Stimulated activated CD8-positive, alpha-beta memory T cell treated with anti-CD3 and anti-CD28 coated beads, Interleukin-4, amount 100 ng/mL, for 4 hours (primary cell): ENCODE measurements at regions not wholly inside any gene's neighbourhood (a gene's known extent, or its start where the extent isn't known, plus 50 kb on each side); places are given as distances from the start of the nearest gene placed in this dataset.

ENCODE experiments used
- DNase-seq, 2 donors: peaks; one replicate each; pipeline ENCODE4 v3.0.0-alpha.2; 2020; ENCODE audit warnings: low read depth in 2 of 2, low spot score in 1 of 2

- DNase-seq = no peak
Measured at GRCh38 chr21:16608209-16608830, 878.5 kb downstream of the USP25 start.

GRCh38 chr21:16619281-16619680 is 889.5 kb downstream of the USP25 start:
- DNase-seq = no peak

- DNase-seq = no peak
Measured at GRCh38 chr21:16620786-16621320, 891.1 kb downstream of the USP25 start.

GRCh38 chr21:16624479-16625118 is 888.2 kb upstream of the CXADR start:
- no peak for DNase-seq

- no peak for DNase-seq
Measured at GRCh38 chr21:16625491-16625890, 887.4 kb upstream of the CXADR start.

- DNase-seq = no peak
Measured at GRCh38 chr21:16633831-16634459, 878.9 kb upstream of the CXADR start.

- DNase-seq = no peak
Measured at GRCh38 chr21:16634515-16634914, 878.3 kb upstream of the CXADR start.

GRCh38 chr21:16640297-16641027 is 872.4 kb upstream of the CXADR start:
- no peak for DNase-seq

- no peak for DNase-seq
Measured at GRCh38 chr21:16642353-16642752, 870.5 kb upstream of the CXADR start.

- DNase-seq = no peak
Measured at GRCh38 chr21:16644685-16645084, 868.2 kb upstream of the CXADR start.

GRCh38 chr21:16650714-16651366 is 862.0 kb upstream of the CXADR start:
- DNase-seq = no peak

- DNase-seq = no peak
Measured at GRCh38 chr21:16651956-16652355, 860.9 kb upstream of the CXADR start.

- no peak for DNase-seq
Measured at GRCh38 chr21:16663436-16663835, 849.4 kb upstream of the CXADR start.

- DNase-seq = no peak
Measured at GRCh38 chr21:16667395-16667794, 845.4 kb upstream of the CXADR start.

GRCh38 chr21:16674949-16675348 is 837.9 kb upstream of the CXADR start:
- DNase-seq = no peak

- no peak for DNase-seq
Measured at GRCh38 chr21:16676391-16676790, 836.5 kb upstream of the CXADR start.

GRCh38 chr21:16678429-16679160 is 834.2 kb upstream of the CXADR start:
- no peak for DNase-seq

GRCh38 chr21:16695074-16695473 is 817.8 kb upstream of the CXADR start:
- no peak for DNase-seq

- DNase-seq = no peak
Measured at GRCh38 chr21:16707274-16707673, 805.6 kb upstream of the CXADR start.

- DNase-seq = no peak
Measured at GRCh38 chr21:16708101-16708835, 804.6 kb upstream of the CXADR start.
